IPS DF 6.9 (cell line): ENCODE measurements at regions not wholly inside any gene's neighbourhood (a gene's known extent, or its start where the extent isn't known, plus 50 kb on each side); places are given as distances from the start of the nearest gene placed in this dataset.

Experiments
- DNase-seq: peaks from one replicate; pipeline ENCODE4 v3.0.0-alpha.2; 2013; ENCODE audit warnings: low read depth, low spot score
- H3K27ac ChIP-seq: one replicate; pipeline ENCODE4 v1.5.1; 2013; ENCODE audit warnings: low read length, control low read depth
- H3K27me3 ChIP-seq: 2 replicates; pipeline ENCODE4 v1.6.1; 2013; ENCODE audit warnings: mild to moderate bottlenecking, low read length; ENCODE audit not compliant: control insufficient read depth, insufficient read depth
- H3K36me3 ChIP-seq: 2 replicates; pipeline ENCODE4 v1.6.1; 2013; ENCODE audit warnings: low read length; ENCODE audit not compliant: control insufficient read depth, insufficient read depth
- H3K4me1 ChIP-seq: 2 replicates; pipeline ENCODE4 v1.6.1; 2013; ENCODE audit warnings: low read length; ENCODE audit not compliant: control insufficient read depth, insufficient read depth
- H3K4me3 ChIP-seq: 2 replicates; pipeline ENCODE4 v1.5.1; 2013; ENCODE audit warnings: mild to moderate bottlenecking, low read length
- H3K9me3 ChIP-seq: 2 replicates; pipeline ENCODE4 v1.6.1; 2013; ENCODE audit warnings: low read length, inconsistent platforms; ENCODE audit not compliant: control insufficient read depth, insufficient read depth
- WGBS: extraction: QIAGEN DNeasy Blood & Tissue Kit; methylation state at CpG from one replicate; pipeline ENCODE4 v1.1.7; 2013; ENCODE audit warnings: mixed read lengths, missing lambda C conversion rate; ENCODE audit not compliant: insufficient read length, insufficient coverage; 5-methylcytosine and 5-hydroxymethylcytosine counted together

GRCh38 chr11:15714641-15715399 lies 600.1 kb downstream of the INSC start:
- H3K27ac ChIP-seq, result no peak overlapping the region
- no CpG with 5 or more reads among the region's 6 CpGs for WGBS

GRCh38 chr11:15716550-15716949 lies 601.8 kb downstream of the INSC start:
- H3K36me3 ChIP-seq, result no peaks in the 10 kb centered on the region
- H3K9me3 ChIP-seq, result no peaks in the 10 kb centered on the region
- H3K4me3 ChIP-seq, result no peak overlapping the region
- peaks cover 2% of the 10 kb centered on the region; the same call in 1 of the 2 replicates for H3K4me1 ChIP-seq
- no peaks in the 10 kb centered on the region; the same call in 1 of the 2 replicates for H3K27me3 ChIP-seq
- no peak overlapping the region for H3K27ac ChIP-seq
- WGBS, result no CpG with 5 or more reads among the region's 2 CpGs
- DNase-seq, result no peak

More at GRCh38 chr11:15714641-15715399, 600.1 kb downstream of the INSC start:
- Histone ChIP-seq H3K4me1 (peaks cover 4% of the 10 kb centered on the region), H3K27me3 (no peaks in the 10 kb centered on the region; the same call in 1 of the 2 replicates), H3K9me3 (no peaks in the 10 kb centered on the region), H3K4me3 (no peak overlapping the region), H3K36me3 (no peaks in the 10 kb centered on the region)
- no peak for DNase-seq

GRCh38 chr11:15720460-15720859 lies 605.7 kb downstream of the INSC start:
- H3K36me3 ChIP-seq, result no peaks in the 10 kb centered on the region
- no CpG with 5 or more reads among the region's 5 CpGs for WGBS
- no peaks in the 10 kb centered on the region for H3K9me3 ChIP-seq
- no peak overlapping the region for H3K27ac ChIP-seq
- H3K4me3 ChIP-seq, result no peak overlapping the region
- DNase-seq, result no peak
- H3K27me3 ChIP-seq, result no peaks in the 10 kb centered on the region
- H3K4me1 ChIP-seq, result no peaks in the 10 kb centered on the region

- H3K4me1 ChIP-seq, result no peaks in the 10 kb centered on the region
- H3K9me3 ChIP-seq, result no peaks in the 10 kb centered on the region
- H3K27ac ChIP-seq, result no peak overlapping the region
- no peak for DNase-seq
- no peaks in the 10 kb centered on the region for H3K27me3 ChIP-seq
- H3K4me3 ChIP-seq, result no peak overlapping the region
- H3K36me3 ChIP-seq, result no peaks in the 10 kb centered on the region
These were observed 609.2 kb downstream of the INSC start for GRCh38 chr11:15723966-15724365.

GRCh38 chr11:15724601-15725000 lies 609.9 kb downstream of the INSC start:
- no CpG with 5 or more reads among the region's 3 CpGs for WGBS
- Histone ChIP-seq H3K4me1 (no peaks in the 10 kb centered on the region), H3K27ac (no peak overlapping the region), H3K4me3 (no peak overlapping the region), H3K36me3 (no peaks in the 10 kb centered on the region), H3K9me3 (no peaks in the 10 kb centered on the region), H3K27me3 (no peaks in the 10 kb centered on the region)
- no peak for DNase-seq

GRCh38 chr11:15725246-15725645 lies 610.5 kb downstream of the INSC start:
- Histone ChIP-seq H3K27ac (no peak overlapping the region), H3K27me3 (no peaks in the 10 kb centered on the region), H3K9me3 (no peaks in the 10 kb centered on the region), H3K36me3 (no peaks in the 10 kb centered on the region), H3K4me1 (no peaks in the 10 kb centered on the region), H3K4me3 (no peak overlapping the region)
- DNase-seq, result no peak
- WGBS, result no CpG with 5 or more reads among the region's 2 CpGs

- no peak for DNase-seq
- WGBS, result no CpG with 5 or more reads among the region's 3 CpGs
- Histone ChIP-seq H3K4me3 (no peak overlapping the region), H3K9me3 (no peaks in the 10 kb centered on the region), H3K27me3 (no peaks in the 10 kb centered on the region), H3K27ac (no peak overlapping the region), H3K36me3 (no peaks in the 10 kb centered on the region), H3K4me1 (no peaks in the 10 kb centered on the region)
These were observed 611.6 kb downstream of the INSC start for GRCh38 chr11:15726221-15726746.

GRCh38 chr11:15726893-15727519 lies 612.3 kb downstream of the INSC start:
- H3K9me3 ChIP-seq, result no peaks in the 10 kb centered on the region
- H3K4me1 ChIP-seq, result no peaks in the 10 kb centered on the region
- H3K36me3 ChIP-seq, result no peaks in the 10 kb centered on the region
- no peak overlapping the region for H3K27ac ChIP-seq
- DNase-seq, result no peak
- WGBS, result no CpG with 5 or more reads among the region's 2 CpGs
- H3K4me3 ChIP-seq, result no peak overlapping the region
- H3K27me3 ChIP-seq, result no peaks in the 10 kb centered on the region

GRCh38 chr11:15727520-15727914 lies 612.8 kb downstream of the INSC start:
- H3K27ac ChIP-seq, result no peak overlapping the region
- no peak for DNase-seq
- H3K4me3 ChIP-seq, result no peak overlapping the region
- no peaks in the 10 kb centered on the region for H3K4me1 ChIP-seq
- H3K27me3 ChIP-seq, result no peaks in the 10 kb centered on the region
- no peaks in the 10 kb centered on the region for H3K36me3 ChIP-seq
- no peaks in the 10 kb centered on the region for H3K9me3 ChIP-seq

GRCh38 chr11:15728207-15728606 lies 613.5 kb downstream of the INSC start:
- H3K27ac ChIP-seq, result no peak overlapping the region
- no peak overlapping the region for H3K4me3 ChIP-seq
- WGBS, result no CpG with 5 or more reads among the region's 1 CpG
- no peak for DNase-seq
- no peaks in the 10 kb centered on the region for H3K27me3 ChIP-seq
- H3K9me3 ChIP-seq, result no peaks in the 10 kb centered on the region
- no peaks in the 10 kb centered on the region for H3K36me3 ChIP-seq
- no peaks in the 10 kb centered on the region for H3K4me1 ChIP-seq
